ENCODE measurements at regions not wholly inside any gene's neighbourhood (a gene's known extent, or its start where the extent isn't known, plus 50 kb on each side); places are given as distances from the start of the nearest gene placed in this dataset.

GRCh38 chr16:51641191-51641765 is 490.2 kb upstream of the SALL1 start (continued):
- no peak for TF ChIP-seq YEATS2 (CRISPR knock-in tag; IDR thresholded peaks at IDR 0.05; ENCODE audit: borderline replicate concordance)
- no peak for TF ChIP-seq ATAD3A (CRISPR knock-in tag; IDR thresholded peaks at IDR 0.05)
- no peak for TF ChIP-seq GFI1 (CRISPR knock-in tag; IDR thresholded peaks at IDR 0.05; ENCODE audit: borderline replicate concordance)
- no peak for TF ChIP-seq ZNF619 (CRISPR knock-in tag; IDR thresholded peaks at IDR 0.05)

- Histone ChIP-seq H3K9ac (ENCODE audit: insufficient read depth, low read depth, low read length) (no peak overlapping the region), H3K79me2 (ENCODE audit: insufficient read depth, low read length) (no peaks in the 10 kb centered on the region), H4K20me1 (ENCODE audit: insufficient read depth, low read length) (no peaks in the 10 kb centered on the region), H3K27ac (ENCODE audit: extremely low read length, insufficient read depth, low read length) (no peak overlapping the region), H3K27me3 (ENCODE audit: control insufficient read depth in 1 of 2, insufficient read depth in 2 of 2, low read length in 2 of 2) (peaks cover 0 to 3% of the 10 kb centered on the region in 2 experiments; a peak in 1 of 5 replicates), H3K36me3 (replicated peaks in 1 of 2; ENCODE audit: control insufficient read depth in 1 of 2, insufficient read depth in 2 of 2, low read length in 2 of 2) (no peaks in the 10 kb centered on the region), H3K4me1 (ENCODE audit: insufficient read depth, low read length) (no peaks in the 10 kb centered on the region), H3K4me3 (replicated peaks in 1 of 3; ENCODE audit: insufficient read depth in 1 of 3, low read depth in 2 of 3, low read length in 3 of 3) (no peak overlapping the region), H2AFZ (ENCODE audit: low read length) (no peak overlapping the region), H3K4me2 (ENCODE audit: low read depth, low read length) (no peak overlapping the region), H3K9me3 (ENCODE audit: low read length) (no peaks in the 10 kb centered on the region)
- FAIRE-seq (no peak), ATAC-seq (no peak), DNase-seq (ENCODE audit: low spot score) (no peak)
- WGBS (ENCODE audit: low lambda C conversion rate) = 24% methylated on average over 4 of the region's 4 CpGs
- in situ Hi-C loops (cut with HindIII; ENCODE audit: extremely low pct_ligation_motif_present, low pct_unique_long_range_greater_than_20kb) = no loop called here
- ChIA-PET POLR2A (no interaction called here), CTCF (ENCODE audit: low intra/inter-chr PET ratio, low total read pairs) (no interaction called here)
- intact Hi-C loops (cut with micrococcal nuclease; ENCODE audit: unreplicated experiment) = no loop called here
- no TSS peak for BruUV-seq (replicated peaks)
- TF ChIP-seq ZNF468 (CRISPR knock-in tag; IDR thresholded peaks at IDR 0.05) (no peak), MAFG (CRISPR knock-in tag; IDR thresholded peaks at IDR 0.05) (no peak), ZBTB7A (CRISPR knock-in tag; IDR thresholded peaks at IDR 0.05) (no peak), ZNF607 (CRISPR knock-in tag; IDR thresholded peaks at IDR 0.05; ENCODE audit: borderline replicate concordance) (no peak), PCBP1 (IDR thresholded peaks at IDR 0.05; ENCODE audit: borderline replicate concordance, low read depth, low read length) (no peak), JUNB (CRISPR knock-in tag; IDR thresholded peaks at IDR 0.05; ENCODE audit: borderline replicate concordance) (no peak)
These were observed 489.1 kb upstream of the SALL1 start for GRCh38 chr16:51640196-51640595.
